ENCODE measurements at regions not wholly inside any gene's neighbourhood (a gene's known extent, or its start where the extent isn't known, plus 50 kb on each side); places are given as distances from the start of the nearest gene placed in this dataset.

GRCh38 chrX:42459735-42460134, 318.2 kb downstream of the PPP1R2C start:
- H3K9me3 ChIP-seq, result no peaks in the 10 kb centered on the region
- ATAC-seq (ENCODE audit: insufficient number of reproducible peaks, low FRiP score, low read depth), result no peak
- TF ChIP-seq CTCF (IDR thresholded peaks at IDR 0.05), result no peak
- no peak for DNase-seq (ENCODE audit: low spot score)
- no peak overlapping the region for H3K27ac ChIP-seq
- H3K4me3 ChIP-seq, result no peak overlapping the region
- H3K36me3 ChIP-seq, result no peaks in the 10 kb centered on the region
- no peaks in the 10 kb centered on the region for H3K4me1 ChIP-seq (ENCODE audit: control insufficient read depth in 1 of 2, low read depth in 2 of 2)
- no peaks in the 10 kb centered on the region for H3K27me3 ChIP-seq (replicated peaks; ENCODE audit: insufficient read depth)

- TF ChIP-seq CTCF (IDR thresholded peaks at IDR 0.05), result no peak
- ATAC-seq (ENCODE audit: insufficient number of reproducible peaks, low FRiP score, low read depth) (no peak), DNase-seq (ENCODE audit: low spot score) (no peak)
- Histone ChIP-seq H3K9me3 (no peaks in the 10 kb centered on the region), H3K27ac (no peak overlapping the region), H3K27me3 (replicated peaks; ENCODE audit: insufficient read depth) (no peaks in the 10 kb centered on the region), H3K36me3 (no peaks in the 10 kb centered on the region), H3K4me3 (no peak overlapping the region), H3K4me1 (ENCODE audit: control insufficient read depth in 1 of 2, low read depth in 2 of 2) (no peaks in the 10 kb centered on the region)
Measured at GRCh38 chrX:42456176-42456700, 321.7 kb downstream of the PPP1R2C start.

GRCh38 chrX:42450228-42450627, 327.7 kb downstream of the PPP1R2C start:
- H3K4me3 ChIP-seq, result no peak overlapping the region
- no peak overlapping the region for H3K27ac ChIP-seq
- no peaks in the 10 kb centered on the region for H3K27me3 ChIP-seq (replicated peaks; ENCODE audit: insufficient read depth)
- no peaks in the 10 kb centered on the region for H3K9me3 ChIP-seq
- H3K4me1 ChIP-seq (ENCODE audit: control insufficient read depth in 1 of 2, low read depth in 2 of 2), result no peaks in the 10 kb centered on the region
- ATAC-seq (ENCODE audit: insufficient number of reproducible peaks, low FRiP score, low read depth) (no peak), DNase-seq (ENCODE audit: low spot score) (no peak)
- no peaks in the 10 kb centered on the region for H3K36me3 ChIP-seq
- no peak for TF ChIP-seq CTCF (IDR thresholded peaks at IDR 0.05)

- DNase-seq (ENCODE audit: low spot score) (no peak), ATAC-seq (ENCODE audit: insufficient number of reproducible peaks, low FRiP score, low read depth) (no peak)
- no peaks in the 10 kb centered on the region for H3K36me3 ChIP-seq
- no peaks in the 10 kb centered on the region for H3K4me1 ChIP-seq (ENCODE audit: control insufficient read depth in 1 of 2, low read depth in 2 of 2)
- H3K27me3 ChIP-seq (replicated peaks; ENCODE audit: insufficient read depth), result no peaks in the 10 kb centered on the region
- no peak overlapping the region for H3K4me3 ChIP-seq
- no peaks in the 10 kb centered on the region for H3K9me3 ChIP-seq
- H3K27ac ChIP-seq, result no peak overlapping the region
- TF ChIP-seq CTCF (IDR thresholded peaks at IDR 0.05), result no peak
Measured at GRCh38 chrX:42443267-42443666, 334.7 kb downstream of the PPP1R2C start.

- Histone ChIP-seq H3K27ac (no peak overlapping the region), H3K36me3 (no peaks in the 10 kb centered on the region), H3K27me3 (replicated peaks; ENCODE audit: insufficient read depth) (no peaks in the 10 kb centered on the region), H3K4me3 (no peak overlapping the region), H3K4me1 (ENCODE audit: control insufficient read depth in 1 of 2, low read depth in 2 of 2) (no peaks in the 10 kb centered on the region), H3K9me3 (no peaks in the 10 kb centered on the region)
- ATAC-seq (ENCODE audit: insufficient number of reproducible peaks, low FRiP score, low read depth) (no peak), DNase-seq (ENCODE audit: low spot score) (no peak)
- TF ChIP-seq CTCF (IDR thresholded peaks at IDR 0.05), result no peak
Measured at GRCh38 chrX:42442745-42443144, 335.2 kb downstream of the PPP1R2C start.
